HG02642 (cell line): ENCODE measurements at regions not wholly inside any gene's neighbourhood (a gene's known extent, or its start where the extent isn't known, plus 50 kb on each side); places are given as distances from the start of the nearest gene placed in this dataset.
"Not testable (repeated sequence)": the region's sequence is repeated elsewhere in the genome, so short reads cannot be mapped to it uniquely, and the experiment has no call there.

ENCODE experiments used
- ATAC-seq: cut with Tn5 transposase; IDR thresholded peaks from one replicate; pipeline ENCODE4 v1.9.1; 2021; ENCODE audit warnings: mild to moderate bottlenecking; ENCODE audit not compliant: unreplicated experiment, poor library complexity

- no peak for ATAC-seq
Observed at GRCh38 chr6:155782320-155782731, 326.7 kb upstream of the NOX3 start.

GRCh38 chr6:155779456-155779855, 323.8 kb upstream of the NOX3 start:
- no peak for ATAC-seq

- ATAC-seq, result no peak
Observed at GRCh38 chr6:155778336-155778735, 322.7 kb upstream of the NOX3 start.

- no peak for ATAC-seq
Observed at GRCh38 chr6:155771822-155772221, 316.2 kb upstream of the NOX3 start.

- no peak for ATAC-seq
Observed at GRCh38 chr6:155770856-155771255, 315.2 kb upstream of the NOX3 start.

GRCh38 chr6:155770313-155770712, 314.7 kb upstream of the NOX3 start:
- no peak for ATAC-seq

GRCh38 chr6:155765275-155766194, 309.9 kb upstream of the NOX3 start:
- ATAC-seq, result no peak

- no peak for ATAC-seq
Observed at GRCh38 chr6:155762649-155763048, 307.0 kb upstream of the NOX3 start.

GRCh38 chr6:155755452-155755851, 299.8 kb upstream of the NOX3 start:
- ATAC-seq, result no peak

- not testable (repeated sequence) for ATAC-seq
Observed at GRCh38 chr6:155748778-155749177, 293.1 kb upstream of the NOX3 start.

GRCh38 chr6:155747491-155747890, 291.9 kb upstream of the NOX3 start:
- no peak for ATAC-seq

- ATAC-seq, result no peak
Observed at GRCh38 chr6:155740781-155741399, 285.3 kb upstream of the NOX3 start.

- no peak for ATAC-seq
Observed at GRCh38 chr6:155738602-155739105, 283.0 kb upstream of the NOX3 start.

- ATAC-seq, result no peak
Observed at GRCh38 chr6:155717374-155717773, 261.7 kb upstream of the NOX3 start.

- ATAC-seq, result no peak
Observed at GRCh38 chr6:155710704-155711103, 255.1 kb upstream of the NOX3 start.

GRCh38 chr6:155709262-155709661, 253.6 kb upstream of the NOX3 start:
- no peak for ATAC-seq

GRCh38 chr6:155708100-155708499, 252.5 kb upstream of the NOX3 start:
- no peak for ATAC-seq

- no peak for ATAC-seq
Observed at GRCh38 chr6:155706806-155707205, 251.2 kb upstream of the NOX3 start.

- no peak for ATAC-seq
Observed at GRCh38 chr6:155706341-155706740, 250.7 kb upstream of the NOX3 start.

GRCh38 chr6:155701342-155701741, 245.7 kb upstream of the NOX3 start:
- ATAC-seq, result no peak

- no peak for ATAC-seq
Observed at GRCh38 chr6:155695495-155695894, 239.9 kb upstream of the NOX3 start.

GRCh38 chr6:155694419-155694790, 238.8 kb upstream of the NOX3 start:
- ATAC-seq, result no peak
